ENCODE measurements at regions not wholly inside any gene's neighbourhood (a gene's known extent, or its start where the extent isn't known, plus 50 kb on each side); places are given as distances from the start of the nearest gene placed in this dataset.

DNA sequence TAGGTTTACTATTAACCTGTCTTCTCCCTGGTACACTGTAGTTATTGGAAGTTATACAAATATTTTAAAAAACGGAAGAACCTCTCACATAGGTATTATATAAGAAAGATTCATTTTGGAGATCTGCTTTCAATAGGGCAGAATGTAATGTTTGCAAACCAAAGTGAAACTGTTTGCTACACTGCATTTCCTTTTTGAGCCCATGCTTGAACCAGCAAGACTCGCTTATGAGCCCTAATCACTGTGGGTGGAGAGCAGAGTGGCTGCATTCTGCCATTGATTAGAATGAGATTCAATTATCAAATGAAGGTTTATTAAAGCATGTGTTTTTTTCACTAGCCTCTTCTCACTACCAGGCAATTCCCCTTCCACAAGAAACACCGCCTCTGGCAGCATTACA lies 589.7 kb downstream of the CDH11 start:
- TF ChIP-seq, protein P1, sequence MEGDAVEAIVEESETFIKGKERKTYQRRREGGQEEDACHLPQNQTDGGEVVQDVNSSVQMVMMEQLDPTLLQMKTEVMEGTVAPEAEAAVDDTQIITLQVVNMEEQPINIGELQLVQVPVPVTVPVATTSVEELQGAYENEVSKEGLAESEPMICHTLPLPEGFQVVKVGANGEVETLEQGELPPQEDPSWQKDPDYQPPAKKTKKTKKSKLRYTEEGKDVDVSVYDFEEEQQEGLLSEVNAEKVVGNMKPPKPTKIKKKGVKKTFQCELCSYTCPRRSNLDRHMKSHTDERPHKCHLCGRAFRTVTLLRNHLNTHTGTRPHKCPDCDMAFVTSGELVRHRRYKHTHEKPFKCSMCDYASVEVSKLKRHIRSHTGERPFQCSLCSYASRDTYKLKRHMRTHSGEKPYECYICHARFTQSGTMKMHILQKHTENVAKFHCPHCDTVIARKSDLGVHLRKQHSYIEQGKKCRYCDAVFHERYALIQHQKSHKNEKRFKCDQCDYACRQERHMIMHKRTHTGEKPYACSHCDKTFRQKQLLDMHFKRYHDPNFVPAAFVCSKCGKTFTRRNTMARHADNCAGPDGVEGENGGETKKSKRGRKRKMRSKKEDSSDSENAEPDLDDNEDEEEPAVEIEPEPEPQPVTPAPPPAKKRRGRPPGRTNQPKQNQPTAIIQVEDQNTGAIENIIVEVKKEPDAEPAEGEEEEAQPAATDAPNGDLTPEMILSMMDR (IDR thresholded peaks at IDR 0.05 in 2 of 3, conservative IDR thresholded peaks at IDR 0.05 in 1 of 3; ENCODE audit: control insufficient read depth in 2 of 3, extremely low read depth in 1 of 3, insufficient read depth in 1 of 3, low read depth in 3 of 3, low read length in 3 of 3) = no peak
- TF ChIP-seq MAX (IDR thresholded peaks at IDR 0.05; ENCODE audit: low read depth, low read length) (no peak), CEBPZ (IDR thresholded peaks at IDR 0.05; ENCODE audit: low read depth, low read length) (no peak), POLR2A (IDR thresholded peaks at IDR 0.05; ENCODE audit: low read depth, low read length) (no peak), ELK1 (IDR thresholded peaks at IDR 0.05; ENCODE audit: low read depth, low read length) (no peak)
- TF ChIP-seq, protein P2, sequence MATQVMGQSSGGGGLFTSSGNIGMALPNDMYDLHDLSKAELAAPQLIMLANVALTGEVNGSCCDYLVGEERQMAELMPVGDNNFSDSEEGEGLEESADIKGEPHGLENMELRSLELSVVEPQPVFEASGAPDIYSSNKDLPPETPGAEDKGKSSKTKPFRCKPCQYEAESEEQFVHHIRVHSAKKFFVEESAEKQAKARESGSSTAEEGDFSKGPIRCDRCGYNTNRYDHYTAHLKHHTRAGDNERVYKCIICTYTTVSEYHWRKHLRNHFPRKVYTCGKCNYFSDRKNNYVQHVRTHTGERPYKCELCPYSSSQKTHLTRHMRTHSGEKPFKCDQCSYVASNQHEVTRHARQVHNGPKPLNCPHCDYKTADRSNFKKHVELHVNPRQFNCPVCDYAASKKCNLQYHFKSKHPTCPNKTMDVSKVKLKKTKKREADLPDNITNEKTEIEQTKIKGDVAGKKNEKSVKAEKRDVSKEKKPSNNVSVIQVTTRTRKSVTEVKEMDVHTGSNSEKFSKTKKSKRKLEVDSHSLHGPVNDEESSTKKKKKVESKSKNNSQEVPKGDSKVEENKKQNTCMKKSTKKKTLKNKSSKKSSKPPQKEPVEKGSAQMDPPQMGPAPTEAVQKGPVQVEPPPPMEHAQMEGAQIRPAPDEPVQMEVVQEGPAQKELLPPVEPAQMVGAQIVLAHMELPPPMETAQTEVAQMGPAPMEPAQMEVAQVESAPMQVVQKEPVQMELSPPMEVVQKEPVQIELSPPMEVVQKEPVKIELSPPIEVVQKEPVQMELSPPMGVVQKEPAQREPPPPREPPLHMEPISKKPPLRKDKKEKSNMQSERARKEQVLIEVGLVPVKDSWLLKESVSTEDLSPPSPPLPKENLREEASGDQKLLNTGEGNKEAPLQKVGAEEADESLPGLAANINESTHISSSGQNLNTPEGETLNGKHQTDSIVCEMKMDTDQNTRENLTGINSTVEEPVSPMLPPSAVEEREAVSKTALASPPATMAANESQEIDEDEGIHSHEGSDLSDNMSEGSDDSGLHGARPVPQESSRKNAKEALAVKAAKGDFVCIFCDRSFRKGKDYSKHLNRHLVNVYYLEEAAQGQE (IDR thresholded peaks at IDR 0.05; ENCODE audit: low read depth, low read length) = no peak
